Adrenal gland (tissue), 5 donors: ENCODE measurements at regions not wholly inside any gene's neighbourhood (a gene's known extent, or its start where the extent isn't known, plus 50 kb on each side); places are given as distances from the start of the nearest gene placed in this dataset.

Source experiments
- POLR2A ChIP-seq, 2 donors: fragments of 450-650 bp; IDR thresholded peaks; one replicate each; pipeline ENCODE4 v1.6.1; 2017; ENCODE audit warnings: antibody characterized with exemption in 2 of 2, mild to moderate bottlenecking in 2 of 2, moderate library complexity in 1 of 2
- TF ChIP-seq, protein P1 (sequence below), 6 experiments: fragments of 450-650 bp in 4 of 6; fragments of 200-600 bp in 2 of 6; sonication (generic) in 1 of 6; IDR thresholded peaks; 1 replicate in 5 of 6; 2 replicates in 1 of 6; pipeline versions ENCODE4 v1.5.1 to v1.8.0; 2016 to 2021; ENCODE audit warnings: antibody characterized with exemption in 6 of 6, mild to moderate bottlenecking in 2 of 6, moderate library complexity in 1 of 6
- donor health status: DM: no; HTN: no; CAD: no.

DNA sequence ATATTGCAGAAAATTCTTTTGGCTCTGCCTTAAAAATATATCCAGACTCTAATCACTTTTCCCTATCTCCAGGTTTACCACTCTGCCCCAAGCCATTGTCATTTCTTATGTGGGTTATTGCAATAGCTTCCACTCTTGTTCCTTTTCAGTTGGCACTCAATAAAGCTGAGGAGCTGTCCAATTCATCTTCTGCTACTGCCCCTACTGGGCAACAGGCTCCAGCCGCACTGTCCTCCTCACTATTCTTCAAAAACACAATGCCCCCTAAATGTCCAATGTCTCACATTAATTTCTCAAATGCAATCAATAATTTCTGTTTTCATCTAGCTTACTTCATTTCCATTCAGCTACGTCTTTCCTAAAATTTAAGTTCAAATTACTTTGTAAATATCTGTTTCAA, 1262.5 kb upstream of the CDH2 start:
- TF ChIP-seq, protein P1, sequence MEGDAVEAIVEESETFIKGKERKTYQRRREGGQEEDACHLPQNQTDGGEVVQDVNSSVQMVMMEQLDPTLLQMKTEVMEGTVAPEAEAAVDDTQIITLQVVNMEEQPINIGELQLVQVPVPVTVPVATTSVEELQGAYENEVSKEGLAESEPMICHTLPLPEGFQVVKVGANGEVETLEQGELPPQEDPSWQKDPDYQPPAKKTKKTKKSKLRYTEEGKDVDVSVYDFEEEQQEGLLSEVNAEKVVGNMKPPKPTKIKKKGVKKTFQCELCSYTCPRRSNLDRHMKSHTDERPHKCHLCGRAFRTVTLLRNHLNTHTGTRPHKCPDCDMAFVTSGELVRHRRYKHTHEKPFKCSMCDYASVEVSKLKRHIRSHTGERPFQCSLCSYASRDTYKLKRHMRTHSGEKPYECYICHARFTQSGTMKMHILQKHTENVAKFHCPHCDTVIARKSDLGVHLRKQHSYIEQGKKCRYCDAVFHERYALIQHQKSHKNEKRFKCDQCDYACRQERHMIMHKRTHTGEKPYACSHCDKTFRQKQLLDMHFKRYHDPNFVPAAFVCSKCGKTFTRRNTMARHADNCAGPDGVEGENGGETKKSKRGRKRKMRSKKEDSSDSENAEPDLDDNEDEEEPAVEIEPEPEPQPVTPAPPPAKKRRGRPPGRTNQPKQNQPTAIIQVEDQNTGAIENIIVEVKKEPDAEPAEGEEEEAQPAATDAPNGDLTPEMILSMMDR (IDR thresholded peaks at IDR 0.05): no peak
- no peak for TF ChIP-seq POLR2A (IDR thresholded peaks at IDR 0.05)
